Prostate gland (tissue), 2 donors: ENCODE measurements at regions not wholly inside any gene's neighbourhood (a gene's known extent, or its start where the extent isn't known, plus 50 kb on each side); places are given as distances from the start of the nearest gene placed in this dataset.

Experiments
- DNase-seq: peaks from one replicate; pipeline ENCODE4 v3.0.0-alpha.2; 2019; ENCODE audit warnings: low spot score
- H3K27ac ChIP-seq, 2 donors: fragments of 200-600 bp; sonication (generic); 2 replicates each; pipeline ENCODE4 v1.5.1; 2017 to 2019
- H3K27me3 ChIP-seq: fragments of 200-600 bp; sonication (generic); replicated peaks from 2 replicates; pipeline ENCODE4 v1.5.1; 2019; ENCODE audit not compliant: insufficient read depth
- H3K36me3 ChIP-seq, 2 donors: fragments of 200-600 bp; sonication (generic); 1 replicate in 1 of 2; 2 replicates in 1 of 2; pipeline versions ENCODE4 v1.5.1 to v1.8.1; 2017 to 2019
- H3K4me1 ChIP-seq: fragments of 200-600 bp; sonication (generic); replicated peaks from 2 replicates; pipeline ENCODE4 v1.5.1; 2019
- H3K4me3 ChIP-seq, 2 donors: fragments of 200-600 bp; sonication (generic); 2 replicates each; pipeline ENCODE4 v1.5.1; 2017 to 2019
- H3K9me3 ChIP-seq: fragments of 200-600 bp; sonication (generic); 2 replicates; pipeline ENCODE4 v1.5.1; 2017
- POLR2A ChIP-seq: fragments of 450-650 bp; IDR thresholded peaks from one replicate; pipeline ENCODE4 v1.6.1; 2016; ENCODE audit warnings: antibody characterized with exemption, mild to moderate bottlenecking
- POLR2AphosphoS5 ChIP-seq: sonication (generic); formaldehyde crosslinking; IDR thresholded peaks from one replicate; pipeline ENCODE4 v1.6.1; 2017; ENCODE audit warnings: antibody characterized with exemption
- whole genome bisulfite sequencing: methylation state at CpG from one replicate; pipeline ENCODE4 v1.1.5; 2018; 5-methylcytosine and 5-hydroxymethylcytosine counted together
- intact Hi-C: fragments of 100-400 bp; cut with DNase I; formaldehyde crosslinking; loops from one replicate; pipeline ENCODE4 v1.14.2; 2022
- TF ChIP-seq, protein P1 (sequence below), 4 experiments: fragments of 200-600 bp in 2 of 4; fragments of 450-650 bp in 2 of 4; sonication (generic) in 2 of 4; IDR thresholded peaks; 1 replicate in 3 of 4; 2 replicates in 1 of 4; pipeline ENCODE4 v1.5.1; 2016 to 2019; ENCODE audit warnings: antibody characterized with exemption in 4 of 4, mild to moderate bottlenecking in 2 of 4, moderate library complexity in 2 of 4

DNA sequence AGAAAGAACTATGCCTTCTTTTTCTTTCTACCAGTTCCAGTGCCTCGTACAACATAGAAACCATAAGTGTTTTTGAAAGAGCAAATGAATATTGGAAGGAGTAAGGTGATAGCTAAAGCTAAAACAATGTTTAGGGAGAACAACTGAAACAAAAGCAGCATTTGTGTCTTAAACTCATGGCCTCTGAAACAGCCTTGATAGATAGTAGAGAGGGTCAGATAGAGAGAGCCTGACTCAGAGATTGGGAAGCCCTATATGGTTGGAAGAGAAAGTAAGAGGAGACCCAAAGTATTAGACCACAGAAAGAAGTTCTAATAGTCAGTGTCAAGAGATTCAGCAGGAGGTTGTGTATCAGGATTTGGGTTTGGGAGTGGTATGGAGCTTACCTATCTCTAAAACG lies 79.6 kb upstream of the IFNG-AS1 start:
- Histone ChIP-seq H3K4me1 (no peaks in the 10 kb centered on the region), H3K4me3 (no peak overlapping the region), H3K36me3 (no peaks in the 10 kb centered on the region), H3K27ac (no peak overlapping the region), H3K27me3 (no peaks in the 10 kb centered on the region), H3K9me3 (no peaks in the 10 kb centered on the region)
- TF ChIP-seq POLR2A (no peak), POLR2AphosphoS5 (no peak)
- TF ChIP-seq, protein P1, sequence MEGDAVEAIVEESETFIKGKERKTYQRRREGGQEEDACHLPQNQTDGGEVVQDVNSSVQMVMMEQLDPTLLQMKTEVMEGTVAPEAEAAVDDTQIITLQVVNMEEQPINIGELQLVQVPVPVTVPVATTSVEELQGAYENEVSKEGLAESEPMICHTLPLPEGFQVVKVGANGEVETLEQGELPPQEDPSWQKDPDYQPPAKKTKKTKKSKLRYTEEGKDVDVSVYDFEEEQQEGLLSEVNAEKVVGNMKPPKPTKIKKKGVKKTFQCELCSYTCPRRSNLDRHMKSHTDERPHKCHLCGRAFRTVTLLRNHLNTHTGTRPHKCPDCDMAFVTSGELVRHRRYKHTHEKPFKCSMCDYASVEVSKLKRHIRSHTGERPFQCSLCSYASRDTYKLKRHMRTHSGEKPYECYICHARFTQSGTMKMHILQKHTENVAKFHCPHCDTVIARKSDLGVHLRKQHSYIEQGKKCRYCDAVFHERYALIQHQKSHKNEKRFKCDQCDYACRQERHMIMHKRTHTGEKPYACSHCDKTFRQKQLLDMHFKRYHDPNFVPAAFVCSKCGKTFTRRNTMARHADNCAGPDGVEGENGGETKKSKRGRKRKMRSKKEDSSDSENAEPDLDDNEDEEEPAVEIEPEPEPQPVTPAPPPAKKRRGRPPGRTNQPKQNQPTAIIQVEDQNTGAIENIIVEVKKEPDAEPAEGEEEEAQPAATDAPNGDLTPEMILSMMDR (IDR thresholded peaks at IDR 0.05): no peak
- intact Hi-C loops: no loop called here
- no peak for DNase-seq
- WGBS: 89% methylated on average over 2 of the region's 2 CpGs

DNA sequence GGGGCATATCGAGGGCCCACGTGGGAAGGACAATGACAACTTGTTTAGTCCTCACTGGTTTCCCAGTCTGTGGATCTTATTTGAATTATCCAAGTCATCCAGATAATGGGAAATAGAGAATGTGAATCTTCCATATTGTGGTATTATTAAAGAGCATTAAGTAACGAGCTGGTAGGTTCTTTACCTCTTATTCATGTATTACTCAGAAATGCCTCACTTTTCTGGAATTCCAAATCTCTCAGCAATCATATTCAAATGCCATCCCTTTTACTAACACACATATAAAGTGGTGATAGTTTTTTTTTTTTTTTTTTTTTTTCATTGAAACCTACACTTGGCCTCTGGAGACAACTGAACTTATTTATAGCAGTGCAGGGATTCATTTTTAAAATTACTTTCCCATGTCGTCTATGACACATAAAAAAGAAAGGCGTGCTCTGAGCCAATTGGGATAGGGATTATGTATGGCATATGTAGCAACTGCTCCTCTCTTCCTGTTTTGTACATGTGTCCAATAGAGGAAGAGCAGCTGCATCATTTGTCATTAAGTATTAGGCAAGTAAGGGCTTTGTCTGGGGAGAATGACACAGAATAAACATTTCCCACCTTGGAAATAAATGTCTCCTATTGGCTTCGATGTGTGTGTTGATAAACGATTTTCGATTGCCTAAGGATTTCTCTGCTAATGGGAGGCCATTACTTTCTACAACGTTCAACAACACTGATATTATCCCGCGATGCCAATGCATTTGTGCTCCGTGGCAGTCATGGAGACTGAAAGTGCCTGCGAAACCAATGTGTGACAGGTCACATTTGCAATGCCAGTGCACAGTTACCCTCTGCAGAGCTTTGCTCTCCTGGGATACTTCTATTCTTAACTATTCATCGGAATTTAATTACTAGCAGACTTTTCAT lies 78.6 kb upstream of the IFNG-AS1 start:
- no peaks in the 10 kb centered on the region for H3K27me3 ChIP-seq
- no peak for TF ChIP-seq POLR2A
- TF ChIP-seq POLR2AphosphoS5: no peak
- TF ChIP-seq, protein P1 (IDR thresholded peaks at IDR 0.05): no peak
- H3K27ac ChIP-seq: no peak overlapping the region
- intact Hi-C loops: no loop called here
- H3K36me3 ChIP-seq: no peaks in the 10 kb centered on the region
- no peaks in the 10 kb centered on the region for H3K4me1 ChIP-seq
- no peaks in the 10 kb centered on the region for H3K9me3 ChIP-seq
- 72% methylated on average over 14 of the region's 14 CpGs for WGBS
- DNase-seq: no peak
- no peak overlapping the region for H3K4me3 ChIP-seq

DNA sequence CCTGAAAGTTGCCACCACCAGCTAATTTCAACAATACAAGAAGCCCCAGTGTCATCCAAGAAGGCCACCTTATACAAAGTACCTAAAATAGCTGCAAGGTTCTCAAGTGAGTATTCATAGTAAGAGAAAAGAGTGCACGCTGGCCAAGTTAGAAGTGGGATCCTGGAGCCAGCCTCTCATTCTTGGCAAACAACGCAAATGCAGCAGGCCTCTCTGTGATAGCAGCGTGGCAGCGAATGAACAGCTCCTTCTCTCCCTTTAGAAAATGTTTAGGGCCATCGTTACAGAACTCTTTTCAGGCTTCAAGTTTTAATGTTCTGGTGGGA lies 78.0 kb upstream of the IFNG-AS1 start:
- no peak for DNase-seq
- Histone ChIP-seq H3K36me3 (no peaks in the 10 kb centered on the region), H3K4me3 (no peak overlapping the region), H3K27ac (no peak overlapping the region), H3K27me3 (no peaks in the 10 kb centered on the region), H3K9me3 (no peaks in the 10 kb centered on the region), H3K4me1 (no peaks in the 10 kb centered on the region)
- TF ChIP-seq, protein P1 (IDR thresholded peaks at IDR 0.05): no peak
- no peak for TF ChIP-seq POLR2AphosphoS5
- TF ChIP-seq POLR2A: no peak
- WGBS: 33% methylated on average over 5 of the region's 5 CpGs
- intact Hi-C loops: no loop called here

DNA sequence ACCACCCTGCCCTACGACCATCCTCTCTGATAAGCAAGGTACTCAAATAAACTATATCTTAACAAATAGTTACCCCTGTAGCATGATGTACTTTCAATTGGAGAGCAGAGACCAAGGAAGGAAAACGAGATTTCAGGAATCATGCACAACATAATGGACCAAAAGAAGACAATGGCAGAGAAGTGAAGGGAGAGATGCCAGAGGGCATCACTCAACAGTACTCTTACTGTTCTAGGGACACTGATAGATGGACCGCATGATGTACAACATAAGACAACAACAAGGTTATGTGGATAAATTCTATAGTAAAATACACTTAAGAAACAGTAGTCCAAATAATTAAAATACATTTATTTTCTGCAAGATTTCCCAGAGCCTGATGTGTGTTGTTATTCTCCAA lies 77.5 kb upstream of the IFNG-AS1 start:
- DNase-seq: no peak
- 66% methylated on average over 3 of the region's 3 CpGs for WGBS
- Histone ChIP-seq H3K9me3 (no peaks in the 10 kb centered on the region), H3K36me3 (no peaks in the 10 kb centered on the region), H3K27ac (no peak overlapping the region), H3K27me3 (no peaks in the 10 kb centered on the region), H3K4me1 (no peaks in the 10 kb centered on the region), H3K4me3 (no peak overlapping the region)
- intact Hi-C loops: no loop called here
- TF ChIP-seq, protein P1 (IDR thresholded peaks at IDR 0.05): no peak
- TF ChIP-seq POLR2AphosphoS5: no peak
- no peak for TF ChIP-seq POLR2A

DNA sequence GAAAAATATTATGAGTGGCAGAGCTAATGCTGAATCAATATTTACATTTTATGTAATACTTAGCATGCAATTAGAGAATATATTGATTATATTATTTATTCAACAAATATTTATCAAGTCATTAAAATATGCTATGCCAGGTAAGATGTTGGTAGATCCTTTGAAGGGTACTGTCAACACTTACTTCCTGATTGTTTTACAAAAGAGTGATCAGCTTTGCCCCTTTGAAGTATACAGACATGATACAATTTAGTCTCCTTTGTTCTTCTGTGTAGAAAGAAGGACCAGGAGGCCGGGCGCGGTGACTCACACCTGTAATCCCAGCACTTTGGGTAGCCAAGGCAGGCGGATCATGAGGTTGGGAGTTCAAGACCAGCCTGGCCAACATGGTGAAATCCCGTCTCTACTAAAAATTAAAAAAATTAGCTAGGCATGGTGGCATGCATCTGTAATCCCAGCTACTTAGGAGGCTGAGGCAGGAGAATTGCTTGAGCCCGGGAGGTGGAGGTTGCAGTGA lies 73.9 kb upstream of the IFNG-AS1 start:
- Histone ChIP-seq H3K27ac (no peak overlapping the region), H3K36me3 (no peaks in the 10 kb centered on the region), H3K4me1 (no peaks in the 10 kb centered on the region), H3K4me3 (no peak overlapping the region), H3K9me3 (no peaks in the 10 kb centered on the region), H3K27me3 (no peaks in the 10 kb centered on the region)
- WGBS: 80% methylated on average over 6 of the region's 6 CpGs
- TF ChIP-seq, protein P1 (IDR thresholded peaks at IDR 0.05): no peak
- TF ChIP-seq POLR2AphosphoS5: no peak
- no peak for TF ChIP-seq POLR2A
- intact Hi-C loops: no loop called here
- DNase-seq: no peak
